ENCODE measurements at regions not wholly inside any gene's neighbourhood (a gene's known extent, or its start where the extent isn't known, plus 50 kb on each side); places are given as distances from the start of the nearest gene placed in this dataset.

DNA sequence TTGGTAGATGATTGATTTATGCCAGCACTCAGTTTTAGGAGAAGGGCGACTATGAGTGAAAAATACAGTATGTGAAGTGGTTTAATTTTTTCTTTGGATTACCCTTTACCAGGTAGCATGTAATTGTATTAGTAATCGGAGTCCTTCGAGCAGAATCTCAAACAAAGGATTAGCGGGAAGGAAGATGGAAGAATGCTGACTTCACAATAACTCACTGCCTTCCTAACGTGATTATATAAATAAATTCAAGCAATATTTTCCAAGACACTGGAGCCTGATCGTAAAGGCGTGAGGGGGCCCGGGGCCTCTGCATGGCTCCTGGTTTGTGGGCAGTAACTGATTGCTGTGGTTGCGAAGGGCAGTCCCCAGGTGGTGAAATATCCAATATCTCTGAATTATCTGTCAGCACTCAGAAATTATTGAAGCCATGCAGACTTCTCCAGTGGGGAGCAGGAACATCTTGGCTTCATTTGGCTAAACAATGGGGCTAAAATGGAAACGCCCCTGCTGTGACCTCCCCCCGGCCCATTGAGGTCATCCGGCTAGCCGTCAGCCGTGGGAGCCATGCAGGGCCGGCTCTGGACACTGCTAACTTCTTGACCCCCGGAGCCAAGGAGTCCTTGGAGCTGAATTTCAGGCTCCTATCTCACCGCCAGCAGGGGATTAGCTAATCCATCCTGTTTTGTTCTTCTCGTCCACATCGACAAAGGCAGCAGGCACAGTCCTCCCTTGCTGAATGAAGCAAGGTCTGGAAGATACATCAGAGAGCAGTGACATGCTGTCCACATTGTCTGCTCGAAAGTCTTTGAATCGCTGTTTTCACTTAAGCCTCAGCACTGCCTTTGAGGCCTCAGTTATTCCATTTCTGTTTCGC lies 295.9 kb upstream of the N4BP1 start:
- H3K27me3 ChIP-seq (ENCODE audit: control insufficient read depth, insufficient read depth, low read length) = no peaks in the 10 kb centered on the region
- DNase-seq (no peak), FAIRE-seq (no peak)
- no peaks in the 10 kb centered on the region for H3K36me3 ChIP-seq (ENCODE audit: control insufficient read depth in 2 of 3, insufficient read depth in 3 of 3, low read length in 3 of 3)
- no peaks in the 10 kb centered on the region for H3K9me3 ChIP-seq (ENCODE audit: control insufficient read depth in 2 of 3, insufficient read depth in 1 of 3, low read length in 3 of 3)
- H3K4me3 ChIP-seq (ENCODE audit: low read length in 3 of 3) = no peak overlapping the region
- H3K4me1 ChIP-seq (ENCODE audit: control insufficient read depth in 2 of 3, insufficient read depth in 2 of 3, low read depth in 1 of 3, low read length in 3 of 3) = no peaks in the 10 kb centered on the region
- no peak overlapping the region for H3K27ac ChIP-seq (ENCODE audit: low read depth in 2 of 2, low read length in 2 of 2)
- H3K9ac ChIP-seq (ENCODE audit: low read length in 3 of 3) = no peak overlapping the region
- intact Hi-C loops (cut with DNase I) = no loop called here
- TF ChIP-seq, protein P1, sequence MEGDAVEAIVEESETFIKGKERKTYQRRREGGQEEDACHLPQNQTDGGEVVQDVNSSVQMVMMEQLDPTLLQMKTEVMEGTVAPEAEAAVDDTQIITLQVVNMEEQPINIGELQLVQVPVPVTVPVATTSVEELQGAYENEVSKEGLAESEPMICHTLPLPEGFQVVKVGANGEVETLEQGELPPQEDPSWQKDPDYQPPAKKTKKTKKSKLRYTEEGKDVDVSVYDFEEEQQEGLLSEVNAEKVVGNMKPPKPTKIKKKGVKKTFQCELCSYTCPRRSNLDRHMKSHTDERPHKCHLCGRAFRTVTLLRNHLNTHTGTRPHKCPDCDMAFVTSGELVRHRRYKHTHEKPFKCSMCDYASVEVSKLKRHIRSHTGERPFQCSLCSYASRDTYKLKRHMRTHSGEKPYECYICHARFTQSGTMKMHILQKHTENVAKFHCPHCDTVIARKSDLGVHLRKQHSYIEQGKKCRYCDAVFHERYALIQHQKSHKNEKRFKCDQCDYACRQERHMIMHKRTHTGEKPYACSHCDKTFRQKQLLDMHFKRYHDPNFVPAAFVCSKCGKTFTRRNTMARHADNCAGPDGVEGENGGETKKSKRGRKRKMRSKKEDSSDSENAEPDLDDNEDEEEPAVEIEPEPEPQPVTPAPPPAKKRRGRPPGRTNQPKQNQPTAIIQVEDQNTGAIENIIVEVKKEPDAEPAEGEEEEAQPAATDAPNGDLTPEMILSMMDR (IDR thresholded peaks at IDR 0.05; ENCODE audit: borderline replicate concordance, extremely low read depth, insufficient read depth) = no peak

DNA sequence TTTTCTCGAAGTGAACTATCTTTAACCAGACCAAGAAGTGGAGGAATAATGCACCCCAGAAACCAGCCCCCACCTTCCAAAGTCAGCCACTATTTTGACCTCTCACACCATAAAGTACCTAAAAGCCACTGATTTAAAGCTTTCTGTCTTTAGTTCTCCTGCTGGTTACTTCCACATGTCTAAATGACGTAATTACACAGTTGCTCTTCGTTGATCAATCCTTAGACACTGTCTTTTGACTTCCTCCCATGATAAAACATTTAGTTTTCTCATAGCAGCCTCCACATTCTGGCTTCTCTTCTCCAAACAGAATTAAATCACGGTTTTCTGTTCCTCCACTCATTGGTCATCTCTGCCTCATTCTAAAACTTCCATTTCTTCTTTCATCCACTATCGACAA lies 294.4 kb upstream of the N4BP1 start:
- TF ChIP-seq, protein P1 (IDR thresholded peaks at IDR 0.05; ENCODE audit: borderline replicate concordance, extremely low read depth, insufficient read depth) = no peak
- H3K36me3 ChIP-seq (ENCODE audit: control insufficient read depth in 2 of 3, insufficient read depth in 3 of 3, low read length in 3 of 3) = no peaks in the 10 kb centered on the region
- intact Hi-C loops (cut with DNase I) = no loop called here
- H3K4me3 ChIP-seq (ENCODE audit: low read length in 3 of 3) = no peak overlapping the region
- no peak overlapping the region for H3K9ac ChIP-seq (ENCODE audit: low read length in 3 of 3)
- no peak for DNase-seq
- H3K9me3 ChIP-seq (ENCODE audit: control insufficient read depth in 2 of 3, insufficient read depth in 1 of 3, low read length in 3 of 3) = no peaks in the 10 kb centered on the region
- H3K4me1 ChIP-seq (ENCODE audit: control insufficient read depth in 2 of 3, insufficient read depth in 2 of 3, low read depth in 1 of 3, low read length in 3 of 3) = no peaks in the 10 kb centered on the region
- FAIRE-seq = no peak
- H3K27ac ChIP-seq (ENCODE audit: low read depth in 2 of 2, low read length in 2 of 2) = no peak overlapping the region
- no peaks in the 10 kb centered on the region for H3K27me3 ChIP-seq (ENCODE audit: control insufficient read depth, insufficient read depth, low read length)

DNA sequence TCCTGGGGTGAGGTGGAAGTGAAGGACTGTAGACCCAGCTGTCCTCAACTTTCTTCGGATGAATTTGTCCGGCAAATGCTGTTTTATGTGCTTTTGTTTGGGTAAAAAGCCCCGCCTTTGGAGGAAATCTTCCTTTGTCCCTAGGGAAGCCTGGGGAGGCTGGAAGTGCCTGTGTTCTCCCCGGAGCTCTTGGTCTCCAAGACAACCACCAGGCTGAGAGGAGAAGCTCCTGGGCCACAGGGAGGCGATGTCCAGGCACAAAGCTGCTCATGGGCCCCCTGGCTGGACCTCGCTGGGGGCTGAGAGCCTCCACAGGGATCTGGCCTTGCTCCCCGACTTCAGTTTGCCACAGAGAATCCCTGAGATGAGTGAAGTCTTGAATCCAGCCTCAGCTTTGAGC lies 293.1 kb upstream of the N4BP1 start:
- FAIRE-seq = no peak
- no peak overlapping the region for H3K27ac ChIP-seq (ENCODE audit: low read depth in 2 of 2, low read length in 2 of 2)
- no peaks in the 10 kb centered on the region for H3K4me1 ChIP-seq (ENCODE audit: control insufficient read depth in 2 of 3, insufficient read depth in 2 of 3, low read depth in 1 of 3, low read length in 3 of 3)
- H3K27me3 ChIP-seq (ENCODE audit: control insufficient read depth, insufficient read depth, low read length) = no peaks in the 10 kb centered on the region
- no peak overlapping the region for H3K9ac ChIP-seq (ENCODE audit: low read length in 3 of 3)
- TF ChIP-seq, protein P1 (IDR thresholded peaks at IDR 0.05; ENCODE audit: borderline replicate concordance, extremely low read depth, insufficient read depth) = no peak
- intact Hi-C loops (cut with DNase I) = no loop called here
- DNase-seq = peak in 1 of 5 donors; percentile 11
- H3K9me3 ChIP-seq (ENCODE audit: control insufficient read depth in 2 of 3, insufficient read depth in 1 of 3, low read length in 3 of 3) = no peaks in the 10 kb centered on the region
- H3K36me3 ChIP-seq (ENCODE audit: control insufficient read depth in 2 of 3, insufficient read depth in 3 of 3, low read length in 3 of 3) = no peaks in the 10 kb centered on the region
- no peak overlapping the region for H3K4me3 ChIP-seq (ENCODE audit: low read length in 3 of 3)
